ENCODE measurements at regions not wholly inside any gene's neighbourhood (a gene's known extent, or its start where the extent isn't known, plus 50 kb on each side); places are given as distances from the start of the nearest gene placed in this dataset.
A peak's percentile ranks its signal among the peaks of the same experiment; 100 is the strongest.

DNA sequence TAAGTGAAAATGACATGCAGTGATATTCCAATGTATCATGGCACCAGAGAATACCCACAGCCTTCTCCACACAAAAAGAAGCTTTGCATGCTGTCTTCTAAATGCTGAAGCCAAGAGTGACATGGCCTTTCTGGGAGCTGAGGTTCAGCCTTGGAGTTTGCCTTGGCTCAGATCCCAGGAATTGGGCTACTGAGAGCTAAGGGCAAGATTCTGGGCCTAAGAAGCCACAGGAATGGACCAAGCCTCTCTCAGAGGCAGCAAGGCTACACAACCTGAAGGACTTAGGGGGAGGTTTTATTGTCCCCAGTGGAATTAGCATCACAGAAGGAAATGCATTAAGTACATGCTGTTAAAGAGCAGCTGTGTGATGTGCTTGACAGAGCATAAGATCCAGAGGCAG is 1078.5 kb downstream of the TUSC7 start:
- no peak for TF ChIP-seq CTCF (IDR thresholded peaks at IDR 0.05)
- ATAC-seq (peak; percentile 73), DNase-seq (peak in 1 of 4 donors; percentile 36)
- no peaks in the 10 kb centered on the region for H3K4me1 ChIP-seq
- no peak overlapping the region for H3K4me3 ChIP-seq
- H3K36me3 ChIP-seq, result no peaks in the 10 kb centered on the region
- intact Hi-C loops (cut with DNase I), result no loop called here
- no peak overlapping the region for H3K27ac ChIP-seq
- no peaks in the 10 kb centered on the region for H3K27me3 ChIP-seq
- H3K9me3 ChIP-seq, result no peaks in the 10 kb centered on the region

- TF ChIP-seq CTCF (IDR thresholded peaks at IDR 0.05), result no peak
- Histone ChIP-seq H3K4me1 (no peaks in the 10 kb centered on the region), H3K27me3 (no peaks in the 10 kb centered on the region), H3K9me3 (no peaks in the 10 kb centered on the region), H3K4me3 (no peak overlapping the region), H3K36me3 (no peaks in the 10 kb centered on the region), H3K27ac (no peak overlapping the region)
- ATAC-seq, result no peak
- intact Hi-C loops (cut with DNase I), result no loop called here
- no peak for DNase-seq
Observed at GRCh38 chr3:117788506-117788905, 1078.9 kb downstream of the TUSC7 start.

DNA sequence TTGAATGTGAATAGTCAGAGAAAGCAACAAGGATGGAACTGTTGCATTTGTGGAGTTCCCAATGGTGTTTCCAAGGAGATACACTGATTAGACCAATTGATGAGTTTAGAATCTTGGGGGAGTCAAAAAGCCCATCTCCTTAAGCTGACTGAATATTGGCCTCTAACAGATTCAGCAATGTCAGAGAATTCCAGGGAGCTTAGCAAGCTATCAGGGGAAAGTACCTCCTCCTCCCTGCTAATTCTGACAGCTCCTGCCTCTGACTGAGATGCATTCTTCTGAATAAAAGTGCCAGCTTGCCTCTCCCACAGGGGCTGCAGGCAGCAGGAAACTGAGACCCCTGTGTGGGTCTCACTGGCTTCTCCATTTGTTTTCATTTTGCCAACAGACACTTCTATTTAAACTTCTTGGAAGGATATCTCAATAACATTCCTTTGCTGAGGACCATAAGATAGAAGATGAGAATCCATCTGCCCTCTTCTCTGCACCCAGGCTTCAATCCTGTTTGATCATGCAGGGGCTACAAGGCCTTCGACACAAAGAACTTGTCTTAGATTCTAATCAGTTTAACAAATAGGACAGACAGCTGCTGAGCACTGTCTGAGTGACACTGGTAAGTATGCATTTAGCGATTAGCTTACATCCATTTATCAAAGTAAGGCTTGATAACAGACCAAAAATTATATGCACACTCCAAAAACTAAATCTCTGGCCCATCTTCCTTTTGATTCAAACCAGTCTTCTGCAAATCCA is 1080.8 kb downstream of the TUSC7 start:
- DNase-seq (no peak), ATAC-seq (no peak)
- Histone ChIP-seq H3K4me1 (no peaks in the 10 kb centered on the region), H3K36me3 (no peaks in the 10 kb centered on the region), H3K27me3 (no peaks in the 10 kb centered on the region), H3K9me3 (no peaks in the 10 kb centered on the region), H3K27ac (no peak overlapping the region), H3K4me3 (no peak overlapping the region)
- intact Hi-C loops (cut with DNase I), result no loop called here
- TF ChIP-seq CTCF (IDR thresholded peaks at IDR 0.05), result no peak

DNA sequence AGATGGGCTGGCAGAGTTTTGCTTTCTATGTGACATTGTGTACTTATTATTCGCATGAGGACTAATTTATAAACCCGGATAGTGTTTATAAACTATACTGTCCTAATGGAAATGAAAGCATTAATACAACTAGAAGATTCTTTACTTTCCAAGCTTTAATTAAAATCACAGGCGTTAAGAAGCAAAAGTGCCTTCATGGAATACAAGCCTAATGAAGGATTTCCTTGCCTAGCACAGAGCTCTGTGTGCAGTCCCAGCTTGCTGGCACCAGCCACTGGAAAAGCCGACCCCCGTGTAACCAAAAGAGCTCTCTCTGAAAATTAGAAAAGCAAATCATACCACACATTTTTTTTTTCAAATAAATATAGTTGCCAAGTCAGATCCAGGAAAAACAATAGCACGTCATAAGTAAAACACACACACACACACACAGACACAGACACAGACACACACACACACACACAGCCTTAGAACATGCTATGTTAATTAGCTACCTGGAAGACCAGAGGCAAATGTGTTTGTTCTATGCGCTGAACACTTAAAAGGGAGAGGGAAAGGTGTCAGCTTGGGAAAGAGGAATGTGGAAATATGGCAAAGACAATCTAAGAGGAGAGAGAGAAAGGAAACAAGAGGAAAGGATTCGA is 1084.2 kb downstream of the TUSC7 start:
- TF ChIP-seq CTCF (IDR thresholded peaks at IDR 0.05), result no peak
- intact Hi-C loops (cut with DNase I), result no loop called here
- no peaks in the 10 kb centered on the region for H3K27me3 ChIP-seq
- H3K9me3 ChIP-seq, result no peaks in the 10 kb centered on the region
- H3K36me3 ChIP-seq, result no peaks in the 10 kb centered on the region
- ATAC-seq, result no peak
- H3K27ac ChIP-seq, result no peak overlapping the region
- H3K4me3 ChIP-seq, result no peak overlapping the region
- H3K4me1 ChIP-seq, result no peaks in the 10 kb centered on the region
- DNase-seq, result peak in 3 of 4 donors; percentile 13 to 20 (median 19)

DNA sequence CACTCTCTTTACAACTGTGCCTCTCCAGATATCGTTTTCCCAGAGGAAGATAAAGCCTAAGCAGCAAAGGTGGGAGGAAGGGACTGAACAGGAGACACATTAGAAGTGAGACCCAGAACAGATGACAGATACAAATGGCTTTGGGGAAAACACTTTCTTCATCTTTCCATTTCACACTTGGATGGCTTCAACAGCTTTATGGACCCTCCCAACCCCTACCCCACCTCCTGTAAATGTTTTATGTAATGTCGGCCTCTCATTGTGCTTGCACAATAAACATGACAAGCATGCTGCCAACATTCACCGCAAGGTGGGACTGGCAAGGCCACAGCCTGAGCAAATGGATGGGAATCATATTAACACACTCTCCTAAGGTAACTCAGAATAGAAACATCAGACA is 1088.6 kb downstream of the TUSC7 start:
- no peaks in the 10 kb centered on the region for H3K9me3 ChIP-seq
- no peak for TF ChIP-seq CTCF (IDR thresholded peaks at IDR 0.05)
- ATAC-seq, result no peak
- H3K27ac ChIP-seq, result no peak overlapping the region
- no peaks in the 10 kb centered on the region for H3K4me1 ChIP-seq
- no peaks in the 10 kb centered on the region for H3K27me3 ChIP-seq
- no peak overlapping the region for H3K4me3 ChIP-seq
- no peaks in the 10 kb centered on the region for H3K36me3 ChIP-seq
- no peak for DNase-seq
- intact Hi-C loops (cut with DNase I), result no loop called here
